Esophagus squamous epithelium (tissue), 5 donors: ENCODE measurements at regions not wholly inside any gene's neighbourhood (a gene's known extent, or its start where the extent isn't known, plus 50 kb on each side); places are given as distances from the start of the nearest gene placed in this dataset.

Experiments used
- DNase-seq: peaks from one replicate; lab custom pipeline; 2025; lab: John Stamatoyannopoulos, UW
- H3K27ac ChIP-seq, 4 donors: fragments of 200-600 bp; sonication (generic); one replicate each; pipeline ENCODE4 v1.5.1; 2016 to 2019; ENCODE audit warnings: mild to moderate bottlenecking in 1 of 4
- H3K27me3 ChIP-seq, 4 donors: fragments of 200-600 bp; sonication (generic); 1 replicate in 3 of 4; 2 replicates in 1 of 4; pipeline versions ENCODE4 v1.5.1 to v1.6.0; 2017 to 2021; ENCODE audit warnings: antibody characterized with exemption in 1 of 4
- H3K36me3 ChIP-seq, 3 donors: fragments of 200-600 bp; sonication (generic); one replicate each; pipeline ENCODE4 v1.5.1; 2016 to 2019
- H3K4me1 ChIP-seq, 3 donors: fragments of 200-600 bp; sonication (generic); one replicate each; pipeline ENCODE4 v1.5.1; 2017 to 2019
- H3K4me3 ChIP-seq, 4 donors: fragments of 200-600 bp; sonication (generic); 1 replicate in 3 of 4; 2 replicates in 1 of 4; pipeline ENCODE4 v1.5.1; 2016 to 2019; ENCODE audit warnings: mild to moderate bottlenecking in 2 of 4, moderate library complexity in 1 of 4
- H3K9me3 ChIP-seq, 3 donors: fragments of 200-600 bp; sonication (generic); one replicate each; pipeline ENCODE4 v1.5.1; 2016 to 2019
- POLR2A ChIP-seq, 4 donors: fragments of 450-650 bp; IDR thresholded peaks; one replicate each; pipeline ENCODE4 v1.6.1; 2017; ENCODE audit warnings: antibody characterized with exemption in 4 of 4, mild to moderate bottlenecking in 4 of 4, moderate library complexity in 3 of 4
- WGBS, 2 donors: methylation state at CpG; one replicate each; pipeline ENCODE4 v1.1.5; 2018; 5-methylcytosine and 5-hydroxymethylcytosine counted together
- intact Hi-C: fragments of 100-400 bp; cut with DNase I; formaldehyde crosslinking; loops from one replicate; pipeline ENCODE4 v1.15.0; 2022
- TF ChIP-seq, protein P1 (sequence below), 6 experiments: fragments of 450-650 bp in 4 of 6; fragments of 200-600 bp in 2 of 6; sonication (generic) in 2 of 6; IDR thresholded peaks; one replicate each; pipeline ENCODE4 v1.5.1; 2016 to 2019; ENCODE audit warnings: antibody characterized with exemption in 6 of 6, mild to moderate bottlenecking in 4 of 6, moderate library complexity in 4 of 6
- donor health status: DM: yes; HTN: yes; CAD: no.

GRCh38 chr2:240247868-240248720 is 107.6 kb upstream of the OTOS start:
- H3K36me3 ChIP-seq = no peaks in the 10 kb centered on the region
- no peak overlapping the region for H3K4me3 ChIP-seq
- intact Hi-C loops = no loop called here
- H3K9me3 ChIP-seq = no peaks in the 10 kb centered on the region
- H3K27me3 ChIP-seq = no peaks in the 10 kb centered on the region
- TF ChIP-seq, protein P1, sequence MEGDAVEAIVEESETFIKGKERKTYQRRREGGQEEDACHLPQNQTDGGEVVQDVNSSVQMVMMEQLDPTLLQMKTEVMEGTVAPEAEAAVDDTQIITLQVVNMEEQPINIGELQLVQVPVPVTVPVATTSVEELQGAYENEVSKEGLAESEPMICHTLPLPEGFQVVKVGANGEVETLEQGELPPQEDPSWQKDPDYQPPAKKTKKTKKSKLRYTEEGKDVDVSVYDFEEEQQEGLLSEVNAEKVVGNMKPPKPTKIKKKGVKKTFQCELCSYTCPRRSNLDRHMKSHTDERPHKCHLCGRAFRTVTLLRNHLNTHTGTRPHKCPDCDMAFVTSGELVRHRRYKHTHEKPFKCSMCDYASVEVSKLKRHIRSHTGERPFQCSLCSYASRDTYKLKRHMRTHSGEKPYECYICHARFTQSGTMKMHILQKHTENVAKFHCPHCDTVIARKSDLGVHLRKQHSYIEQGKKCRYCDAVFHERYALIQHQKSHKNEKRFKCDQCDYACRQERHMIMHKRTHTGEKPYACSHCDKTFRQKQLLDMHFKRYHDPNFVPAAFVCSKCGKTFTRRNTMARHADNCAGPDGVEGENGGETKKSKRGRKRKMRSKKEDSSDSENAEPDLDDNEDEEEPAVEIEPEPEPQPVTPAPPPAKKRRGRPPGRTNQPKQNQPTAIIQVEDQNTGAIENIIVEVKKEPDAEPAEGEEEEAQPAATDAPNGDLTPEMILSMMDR (IDR thresholded peaks at IDR 0.05) = no peak
- TF ChIP-seq POLR2A (IDR thresholded peaks at IDR 0.05) = no peak
- H3K27ac ChIP-seq = no peak overlapping the region
- H3K4me1 ChIP-seq = peaks cover 29 to 58% (median 32%) of the 10 kb centered on the region in 3 donors
- no peak for DNase-seq
- WGBS, 2 donors = 67% methylated on average over 5 of the region's 17 CpGs; no CpG with 5 or more reads in 1 of the 2 donors

GRCh38 chr2:240248721-240249422 is 108.4 kb upstream of the OTOS start:
- Histone ChIP-seq H3K27ac (peak overlapping the region in 1 of 4 donors; percentile 71), H3K4me1 (peaks cover 29 to 58% (median 32%) of the 10 kb centered on the region in 3 donors), H3K9me3 (no peaks in the 10 kb centered on the region), H3K27me3 (no peaks in the 10 kb centered on the region), H3K4me3 (no peak overlapping the region), H3K36me3 (no peaks in the 10 kb centered on the region)
- no CpG with 5 or more reads among the region's 14 CpGs for WGBS, 2 donors
- TF ChIP-seq POLR2A (IDR thresholded peaks at IDR 0.05) = no peak
- TF ChIP-seq, protein P1 (IDR thresholded peaks at IDR 0.05) = no peak
- DNase-seq = no peak
- intact Hi-C loops = no loop called here

- 20 to 37% methylated on average over 5 to 8 of the region's 21 CpGs for WGBS, 2 donors
- no peaks in the 10 kb centered on the region for H3K9me3 ChIP-seq
- intact Hi-C loops = no loop called here
- H3K36me3 ChIP-seq = no peaks in the 10 kb centered on the region
- no peak for TF ChIP-seq POLR2A (IDR thresholded peaks at IDR 0.05)
- TF ChIP-seq, protein P1 (IDR thresholded peaks at IDR 0.05) = no peak
- peaks cover 29 to 53% (median 32%) of the 10 kb centered on the region in 3 donors for H3K4me1 ChIP-seq
- H3K27me3 ChIP-seq = no peaks in the 10 kb centered on the region
- no peak overlapping the region for H3K4me3 ChIP-seq
- no peak for DNase-seq
- peak overlapping the region in 3 of 4 donors; percentile 71 to 88 (median 78) for H3K27ac ChIP-seq
These were observed 109.1 kb upstream of the OTOS start for GRCh38 chr2:240249423-240250149.

DNA sequence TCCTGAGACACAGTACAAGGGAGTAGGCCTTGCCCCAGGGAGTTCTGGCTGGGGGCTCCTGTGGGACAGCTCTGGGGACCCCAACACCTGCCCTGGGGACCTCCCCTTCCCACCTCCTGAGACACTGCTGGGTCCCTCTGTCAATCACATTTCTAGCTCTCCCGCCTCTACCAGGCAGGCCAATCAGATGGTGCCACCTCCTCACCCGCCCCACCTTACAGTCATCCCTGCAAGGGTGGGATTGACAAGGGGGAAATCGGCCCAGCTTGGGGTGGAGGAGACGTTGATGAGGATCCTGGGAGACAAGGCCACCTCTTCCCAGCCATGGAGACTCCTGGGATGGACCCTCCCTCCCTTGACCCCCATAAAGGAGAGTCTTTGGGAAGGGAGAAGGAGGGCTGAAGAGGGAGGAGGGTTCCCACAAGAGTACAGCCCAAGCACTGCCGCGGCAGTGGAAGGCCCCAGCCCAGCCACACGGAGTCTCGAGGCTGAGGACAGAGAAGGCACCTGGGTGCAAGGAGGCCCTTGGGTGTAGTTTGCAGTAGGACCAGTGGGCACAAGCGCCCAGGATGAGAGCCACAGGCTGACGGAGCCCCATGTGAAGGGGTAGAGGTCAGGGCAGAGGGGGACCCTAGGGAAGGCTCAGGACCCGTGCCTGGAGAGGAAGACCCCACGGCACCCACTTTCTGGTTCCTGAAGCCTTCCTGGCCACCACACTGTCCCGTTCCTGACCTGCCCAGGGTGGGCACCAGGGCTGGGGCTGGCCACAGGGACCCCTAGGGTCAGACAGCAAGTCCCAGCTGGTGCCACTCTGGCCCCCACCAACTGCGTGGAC is 109.9 kb upstream of the OTOS start:
- Histone ChIP-seq H3K36me3 (no peaks in the 10 kb centered on the region), H3K4me3 (no peak overlapping the region), H3K27me3 (no peaks in the 10 kb centered on the region), H3K27ac (peak overlapping the region; percentile 48 to 88 (median 74)), H3K4me1 (peaks cover 29 to 49% (median 32%) of the 10 kb centered on the region in 3 donors), H3K9me3 (no peaks in the 10 kb centered on the region)
- DNase-seq = no peak
- TF ChIP-seq, protein P1 (IDR thresholded peaks at IDR 0.05) = no peak
- TF ChIP-seq POLR2A (IDR thresholded peaks at IDR 0.05) = no peak
- intact Hi-C loops = no loop called here
- WGBS, 2 donors = 80 to 87% methylated on average over 3 to 10 of the region's 14 CpGs
